IMR-90 (cell line): ENCODE measurements at regions not wholly inside any gene's neighbourhood (a gene's known extent, or its start where the extent isn't known, plus 50 kb on each side); places are given as distances from the start of the nearest gene placed in this dataset.

Experiments used
- ATAC-seq: fragments of 200-7000 bp; cut with Tn5 transposase; 2 replicates; pipeline ENCODE4 v1.9.1; 2020; ENCODE audit warnings: low read depth, mild to moderate bottlenecking, moderate library complexity
- BruUV-seq: library from RNA; stranded (reverse); fragments of 400-500 nt; replicated peaks from 2 replicates; lab custom pipeline; 2021; lab: Mats Ljungman, UMichigan
- CTCF ChIA-PET: fragments of 300-600 bp; formaldehyde crosslinking; extraction: SDS; loops from one replicate; lab custom pipeline; 2021; ENCODE audit warnings: antibody characterized with exemption; lab: Yijun Ruan, JAX
- POLR2A ChIA-PET: fragments of 300-600 bp; sonication (Branson Sonifier 250); formaldehyde crosslinking; loops from one replicate; lab custom pipeline; 2022; ENCODE audit warnings: antibody characterized with exemption; ENCODE audit not compliant: unreplicated experiment; lab: Charles Lee
- DNase-seq: peaks from one replicate; pipeline ENCODE4 v3.0.0; 2013
- H2AFZ ChIP-seq: replicated peaks from 2 replicates; pipeline ENCODE3; 2013; ENCODE audit warnings: low read length, mild to moderate bottlenecking; ENCODE audit not compliant: poor library complexity
- H2AK5ac ChIP-seq: 2 replicates; pipeline ENCODE4 v1.6.1; 2013; ENCODE audit warnings: low read depth, low read length, inconsistent platforms
- H2AK9ac ChIP-seq: replicated peaks from 2 replicates; pipeline ENCODE3; 2013; ENCODE audit warnings: mild to moderate bottlenecking, low read depth, low read length, moderate library complexity; ENCODE audit not compliant: poor library complexity
- H2BK120ac ChIP-seq: 2 replicates; pipeline ENCODE4 v1.6.1; 2013; ENCODE audit warnings: low read depth, low read length, inconsistent platforms
- H2BK15ac ChIP-seq: 3 replicates; pipeline ENCODE4 v1.6.1; 2013; ENCODE audit warnings: low read depth, low read length, inconsistent platforms
- H2BK20ac ChIP-seq: 2 replicates; pipeline ENCODE4 v1.6.1; 2013; ENCODE audit warnings: low read depth, mild to moderate bottlenecking, inconsistent platforms, low read length, moderate library complexity
- H2BK5ac ChIP-seq: 2 replicates; pipeline ENCODE4 v1.6.1; 2013; ENCODE audit warnings: mild to moderate bottlenecking, low read depth, low read length, inconsistent platforms; ENCODE audit not compliant: poor library complexity, severe bottlenecking
- H3K14ac ChIP-seq: replicated peaks from 2 replicates; pipeline ENCODE4 v1.6.1; 2013; ENCODE audit warnings: low read depth, low read length, inconsistent platforms
- H3K18ac ChIP-seq: 2 replicates; pipeline ENCODE4 v1.6.1; 2013; ENCODE audit warnings: low read depth, low read length, control low read depth
- H3K23ac ChIP-seq: 2 replicates; pipeline ENCODE4 v1.6.1; 2013; ENCODE audit warnings: low read depth, low read length, inconsistent platforms
- H3K27ac ChIP-seq: 2 replicates; pipeline ENCODE4 v1.5.1; 2013; ENCODE audit warnings: mild to moderate bottlenecking, control low read depth, low read length; ENCODE audit not compliant: insufficient read depth
- H3K27me3 ChIP-seq: 2 replicates; pipeline ENCODE4 v1.6.1; 2013; ENCODE audit warnings: low read length; ENCODE audit not compliant: control insufficient read depth, insufficient read depth
- H3K36me3 ChIP-seq: 2 replicates; pipeline ENCODE4 v1.6.1; 2013; ENCODE audit warnings: low read length, mixed read lengths; ENCODE audit not compliant: control insufficient read depth, insufficient read depth
- H3K4ac ChIP-seq: 2 replicates; pipeline ENCODE4 v1.6.1; 2013; ENCODE audit warnings: low read depth, low read length, inconsistent platforms
- H3K4me1 ChIP-seq: 2 replicates; pipeline ENCODE4 v1.6.1; 2013; ENCODE audit warnings: low read length, mixed read lengths; ENCODE audit not compliant: control insufficient read depth, insufficient read depth
- H3K4me2 ChIP-seq: 2 replicates; pipeline ENCODE4 v1.6.1; 2013; ENCODE audit warnings: low read depth, mild to moderate bottlenecking, control low read depth, low read length, moderate library complexity
- H3K4me3 ChIP-seq: 2 replicates; pipeline ENCODE4 v1.5.1; 2013; ENCODE audit warnings: low read depth, mild to moderate bottlenecking, control low read depth, low read length, moderate library complexity; ENCODE audit not compliant: insufficient read depth
- H3K56ac ChIP-seq: 2 replicates; pipeline ENCODE4 v1.6.1; 2013; ENCODE audit warnings: low read length, inconsistent platforms; ENCODE audit not compliant: insufficient read depth; ENCODE audit errors: extremely low read depth
- H3K79me1 ChIP-seq, 2 experiments: 2 replicates each; pipeline ENCODE4 v1.6.1; 2013; ENCODE audit warnings: low read length in 2 of 2, inconsistent platforms in 1 of 2, low read depth in 1 of 2
- H3K9ac ChIP-seq: 2 replicates; pipeline ENCODE4 v1.6.1; 2013; ENCODE audit warnings: low read depth, low read length, control low read depth
- H3K9me1 ChIP-seq: 2 replicates; pipeline ENCODE4 v1.6.1; 2013; ENCODE audit warnings: low read length, inconsistent platforms; ENCODE audit not compliant: insufficient read depth
- H3K9me3 ChIP-seq: 2 replicates; pipeline ENCODE4 v1.6.1; 2013; ENCODE audit warnings: low read length; ENCODE audit not compliant: control insufficient read depth, insufficient read depth
- H4K20me1 ChIP-seq: 2 replicates; pipeline ENCODE4 v1.6.1; 2013; ENCODE audit warnings: low read length, inconsistent platforms; ENCODE audit not compliant: insufficient read depth
- H4K5ac ChIP-seq: 2 replicates; pipeline ENCODE4 v1.6.1; 2013; ENCODE audit warnings: mild to moderate bottlenecking, low read depth, low read length, control low read depth
- H4K8ac ChIP-seq, 2 experiments: 2 replicates each; pipeline ENCODE4 v1.6.1; 2013; ENCODE audit warnings: low read depth in 2 of 2, low read length in 2 of 2, control low read depth in 1 of 2, inconsistent platforms in 1 of 2
- H4K91ac ChIP-seq: 2 replicates; pipeline ENCODE4 v1.6.1; 2013; ENCODE audit warnings: low read depth, low read length, inconsistent platforms; ENCODE audit not compliant: insufficient read depth
- BHLHE40 ChIP-seq: fragments of 150-350 bp; IDR thresholded peaks from 2 replicates; pipeline ENCODE4 v1.6.1; 2016; ENCODE audit warnings: mild to moderate bottlenecking, low read depth, low read length
- CEBPB ChIP-seq: IDR thresholded peaks from 2 replicates; pipeline ENCODE4 v1.6.1; 2012; ENCODE audit warnings: low read depth, low read length, improper control_type of control experiment
- CHD1 ChIP-seq: IDR thresholded peaks from 2 replicates; pipeline ENCODE4 v1.6.1; 2012; ENCODE audit warnings: low read depth, low read length, improper control_type of control experiment
- CTCF ChIP-seq: conservative IDR thresholded peaks from 2 replicates; pipeline ENCODE4 v1.5.1; 2012; ENCODE audit warnings: mild to moderate bottlenecking, low read depth, low read length, improper control_type of control experiment
- ELK1 ChIP-seq: fragments of 150-350 bp; IDR thresholded peaks from 2 replicates; pipeline ENCODE4 v1.6.1; 2016; ENCODE audit warnings: low read depth, mild to moderate bottlenecking, low read length, moderate library complexity, borderline replicate concordance
- FOS ChIP-seq: fragments of 150-350 bp; IDR thresholded peaks from 2 replicates; pipeline ENCODE4 v1.6.1; 2016; ENCODE audit warnings: low read depth, low read length
- MAFK ChIP-seq: IDR thresholded peaks from 2 replicates; pipeline ENCODE4 v1.6.1; 2012; ENCODE audit warnings: low read depth, low read length, improper control_type of control experiment
- MAZ ChIP-seq: IDR thresholded peaks from 2 replicates; pipeline ENCODE4 v1.6.1; 2012; ENCODE audit warnings: low read depth, mild to moderate bottlenecking, low read length, improper control_type of control experiment, moderate library complexity, borderline replicate concordance
- MXI1 ChIP-seq: IDR thresholded peaks from 2 replicates; pipeline ENCODE4 v1.6.1; 2012; ENCODE audit warnings: low read depth, mild to moderate bottlenecking, low read length, moderate library complexity, borderline replicate concordance
- NFE2L2 ChIP-seq: fragments of 150-350 bp; IDR thresholded peaks from 2 replicates; pipeline ENCODE4 v1.6.1; 2016; ENCODE audit warnings: low read depth, mild to moderate bottlenecking, low read length
- POLR2A ChIP-seq: IDR thresholded peaks from 2 replicates; pipeline ENCODE4 v1.6.1; 2012; ENCODE audit warnings: mild to moderate bottlenecking, low read depth, low read length
- RAD21 ChIP-seq: IDR thresholded peaks from 2 replicates; pipeline ENCODE4 v1.6.1; 2012; ENCODE audit warnings: low read length, improper control_type of control experiment
- RFX5 ChIP-seq: IDR thresholded peaks from 2 replicates; pipeline ENCODE4 v1.8.0; 2012; ENCODE audit warnings: low read depth, mild to moderate bottlenecking, low read length, moderate library complexity
- SMC3 ChIP-seq: fragments of 150-350 bp; IDR thresholded peaks from 2 replicates; pipeline ENCODE4 v1.6.1; 2016; ENCODE audit warnings: low read depth, mild to moderate bottlenecking, antibody characterized with exemption, low read length, moderate library complexity
- USF2 ChIP-seq: fragments of 150-350 bp; IDR thresholded peaks from 2 replicates; pipeline ENCODE4 v1.6.1; 2017; ENCODE audit warnings: mild to moderate bottlenecking, antibody characterized with exemption, low read length, low read depth
- WGBS, 2 experiments: methylation state at CpG; one replicate each; pipeline versions ENCODE4 v1.1.5 to v1.1.7; 2013; ENCODE audit warnings: missing lambda C conversion rate in 2 of 2; ENCODE audit not compliant: insufficient read length in 1 of 2; ENCODE audit errors: extremely low coverage in 2 of 2; 5-methylcytosine and 5-hydroxymethylcytosine counted together
- dilution Hi-C: fragments of 300-500 bp; cut with HindIII; formaldehyde crosslinking; loops from one replicate; pipeline ENCODE4 v1.14.3; 2018; ENCODE audit warnings: low sequenced_read_pairs; ENCODE audit not compliant: unreplicated experiment
- in situ Hi-C: fragments of 300-500 bp; cut with MboI; formaldehyde crosslinking; loops from 3 replicates; pipeline ENCODE4 v1.14.3; 2019; ENCODE audit warnings: low sequenced_read_pairs, inconsistent platforms, mixed read lengths
- intact Hi-C: fragments of 100-400 bp; cut with micrococcal nuclease; formaldehyde crosslinking; loops from 2 replicates; pipeline ENCODE4 v1.10.0; 2022

- H3K9ac ChIP-seq, result no peak overlapping the region
- DNase-seq (no peak), ATAC-seq (no peak)
- H3K23ac ChIP-seq, result no peak overlapping the region
- POLR2A ChIA-PET, result no interaction called here
- H3K36me3 ChIP-seq, result no peaks in the 10 kb centered on the region
- in situ Hi-C loops (no loop called here), intact Hi-C loops (no loop called here), dilution Hi-C loops (no loop called here)
- no peak overlapping the region for H2BK5ac ChIP-seq
- no peak overlapping the region for H3K18ac ChIP-seq
- TF ChIP-seq MAFK (no peak), USF2 (no peak), ELK1 (no peak), CTCF (no peak), CEBPB (no peak), BHLHE40 (no peak), NFE2L2 (no peak), RFX5 (no peak), SMC3 (no peak), MXI1 (no peak), CHD1 (no peak), MAZ (no peak), FOS (no peak), RAD21 (no peak), POLR2A (no peak)
- peaks cover 28% of the 10 kb centered on the region; the same call in 1 of the 2 replicates for H3K9me3 ChIP-seq
- no peak overlapping the region for H2BK20ac ChIP-seq
- H3K9me1 ChIP-seq, result no peaks in the 10 kb centered on the region
- H3K27me3 ChIP-seq, result no peaks in the 10 kb centered on the region
- H3K4me1 ChIP-seq, result no peaks in the 10 kb centered on the region
- H2AK9ac ChIP-seq, result no peak overlapping the region
- peak overlapping the region; percentile 51 for H2AFZ ChIP-seq
- CTCF ChIA-PET, result no interaction called here
- no peak overlapping the region for H2BK15ac ChIP-seq
- no peak overlapping the region for H2AK5ac ChIP-seq
- no peak overlapping the region for H2BK120ac ChIP-seq
- H4K5ac ChIP-seq, result no peak overlapping the region
- no peak overlapping the region for H3K4me3 ChIP-seq
- H3K4me2 ChIP-seq, result no peak overlapping the region
- H3K56ac ChIP-seq, result no peak overlapping the region
- no TSS peak for BruUV-seq
- no peaks in the 10 kb centered on the region for H4K20me1 ChIP-seq
- 71% methylated on average over 14 of the region's 26 CpGs; no CpG with 5 or more reads in 1 of the 2 experiments for WGBS, 2 experiments
- no peak overlapping the region for H3K4ac ChIP-seq
- H3K27ac ChIP-seq, result no peak overlapping the region
- H4K8ac ChIP-seq, result no peak overlapping the region
- no peaks in the 10 kb centered on the region for H3K79me1 ChIP-seq
- H3K14ac ChIP-seq, result no peak overlapping the region
- no peak overlapping the region for H4K91ac ChIP-seq
Observed at GRCh38 chr13:112325920-112326645, 50.1 kb upstream of the SPACA7 start.
